ENCODE measurements at regions not wholly inside any gene's neighbourhood (a gene's known extent, or its start where the extent isn't known, plus 50 kb on each side); places are given as distances from the start of the nearest gene placed in this dataset.
A peak's percentile ranks its signal among the peaks of the same experiment; 100 is the strongest.

DNA sequence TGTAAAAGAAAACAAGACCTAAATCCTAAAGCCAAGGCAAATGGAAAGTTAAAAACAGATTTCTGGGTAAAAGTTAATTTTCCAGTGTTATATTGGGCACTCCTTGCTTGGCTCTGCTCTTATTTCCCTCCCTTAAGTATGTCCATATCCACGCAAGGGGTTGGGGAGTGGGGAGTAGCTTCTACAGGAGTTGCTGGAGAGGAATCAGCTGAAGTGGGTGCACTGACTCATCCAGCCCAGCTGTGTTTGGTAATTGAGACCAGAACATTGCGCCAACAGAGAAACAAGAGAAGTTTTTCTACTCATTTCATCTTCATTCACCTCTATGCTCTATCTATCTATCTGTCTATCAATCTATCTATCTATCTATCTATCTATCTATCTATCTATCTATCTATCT lies 298.4 kb upstream of the PDGFD start:
- H3K18ac ChIP-seq (ENCODE audit: low read depth, low read length): no peak overlapping the region
- H3K14ac ChIP-seq (replicated peaks; ENCODE audit: low read depth, low read length): no peak overlapping the region
- no peak for TF ChIP-seq RCOR1 (IDR thresholded peaks at IDR 0.05; ENCODE audit: insufficient replicate concordance, low read length)
- TF ChIP-seq BHLHE40 (IDR thresholded peaks at IDR 0.05; ENCODE audit: low read depth, low read length): no peak
- TF ChIP-seq RFX5 (IDR thresholded peaks at IDR 0.05; ENCODE audit: low read depth, low read length): no peak
- TF ChIP-seq SMC3 (IDR thresholded peaks at IDR 0.05; ENCODE audit: low read depth, low read length): no peak
- TF ChIP-seq MAFK (IDR thresholded peaks at IDR 0.05; ENCODE audit: low read depth, low read length): no peak
- TF ChIP-seq, protein P1, sequence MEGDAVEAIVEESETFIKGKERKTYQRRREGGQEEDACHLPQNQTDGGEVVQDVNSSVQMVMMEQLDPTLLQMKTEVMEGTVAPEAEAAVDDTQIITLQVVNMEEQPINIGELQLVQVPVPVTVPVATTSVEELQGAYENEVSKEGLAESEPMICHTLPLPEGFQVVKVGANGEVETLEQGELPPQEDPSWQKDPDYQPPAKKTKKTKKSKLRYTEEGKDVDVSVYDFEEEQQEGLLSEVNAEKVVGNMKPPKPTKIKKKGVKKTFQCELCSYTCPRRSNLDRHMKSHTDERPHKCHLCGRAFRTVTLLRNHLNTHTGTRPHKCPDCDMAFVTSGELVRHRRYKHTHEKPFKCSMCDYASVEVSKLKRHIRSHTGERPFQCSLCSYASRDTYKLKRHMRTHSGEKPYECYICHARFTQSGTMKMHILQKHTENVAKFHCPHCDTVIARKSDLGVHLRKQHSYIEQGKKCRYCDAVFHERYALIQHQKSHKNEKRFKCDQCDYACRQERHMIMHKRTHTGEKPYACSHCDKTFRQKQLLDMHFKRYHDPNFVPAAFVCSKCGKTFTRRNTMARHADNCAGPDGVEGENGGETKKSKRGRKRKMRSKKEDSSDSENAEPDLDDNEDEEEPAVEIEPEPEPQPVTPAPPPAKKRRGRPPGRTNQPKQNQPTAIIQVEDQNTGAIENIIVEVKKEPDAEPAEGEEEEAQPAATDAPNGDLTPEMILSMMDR (conservative IDR thresholded peaks at IDR 0.05; ENCODE audit: low read depth, low read length): no peak
- TF ChIP-seq POLR2A (IDR thresholded peaks at IDR 0.05; ENCODE audit: low read depth, low read length): no peak
- TF ChIP-seq CEBPB (IDR thresholded peaks at IDR 0.05; ENCODE audit: low read depth, low read length): 0 out of 2 replicates have a peak, but pooled peaks have one; percentile 16
- no peak for TF ChIP-seq USF2 (IDR thresholded peaks at IDR 0.05; ENCODE audit: low read depth, low read length)
- TF ChIP-seq MXI1 (IDR thresholded peaks at IDR 0.05; ENCODE audit: borderline replicate concordance, low read depth, low read length): no peak
- peak; percentile 30; the same call in 1 of the 2 replicates for TF ChIP-seq FOS (IDR thresholded peaks at IDR 0.05; ENCODE audit: low read depth, low read length)
- no peak for TF ChIP-seq NFE2L2 (IDR thresholded peaks at IDR 0.05; ENCODE audit: low read depth, low read length)
- TF ChIP-seq, protein P2, sequence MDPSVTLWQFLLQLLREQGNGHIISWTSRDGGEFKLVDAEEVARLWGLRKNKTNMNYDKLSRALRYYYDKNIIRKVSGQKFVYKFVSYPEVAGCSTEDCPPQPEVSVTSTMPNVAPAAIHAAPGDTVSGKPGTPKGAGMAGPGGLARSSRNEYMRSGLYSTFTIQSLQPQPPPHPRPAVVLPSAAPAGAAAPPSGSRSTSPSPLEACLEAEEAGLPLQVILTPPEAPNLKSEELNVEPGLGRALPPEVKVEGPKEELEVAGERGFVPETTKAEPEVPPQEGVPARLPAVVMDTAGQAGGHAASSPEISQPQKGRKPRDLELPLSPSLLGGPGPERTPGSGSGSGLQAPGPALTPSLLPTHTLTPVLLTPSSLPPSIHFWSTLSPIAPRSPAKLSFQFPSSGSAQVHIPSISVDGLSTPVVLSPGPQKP (IDR thresholded peaks at IDR 0.05; ENCODE audit: borderline replicate concordance, low read depth, low read length): no peak
- TF ChIP-seq CHD1 (IDR thresholded peaks at IDR 0.05; ENCODE audit: low read depth, low read length): no peak
- no peak for TF ChIP-seq MAZ (IDR thresholded peaks at IDR 0.05; ENCODE audit: borderline replicate concordance, low read depth, low read length)
- H2BK120ac ChIP-seq (ENCODE audit: low read depth, low read length): no peak overlapping the region
- H2BK20ac ChIP-seq (ENCODE audit: low read depth, low read length): no peak overlapping the region
- CTCF ChIA-PET: interaction anchor here (0.5 kb wide), 1 partner anchor 16 kb away, joined by 3 read pairs; no protein-coding TSS in a partner anchor
- no peak overlapping the region for H4K8ac ChIP-seq (ENCODE audit: low read depth in 2 of 2, low read length in 2 of 2)
- no peak overlapping the region for H3K23ac ChIP-seq (ENCODE audit: low read depth, low read length)
- POLR2A ChIA-PET (ENCODE audit: unreplicated experiment): no interaction called here
- no peak overlapping the region for H2BK15ac ChIP-seq (ENCODE audit: low read depth, low read length)
- WGBS, 2 experiments (ENCODE audit: extremely low coverage in 2 of 2, insufficient read length in 1 of 2): no CpG with 5 or more reads among the region's 2 CpGs
- no peak overlapping the region for H4K5ac ChIP-seq (ENCODE audit: low read depth, low read length)
- no peak overlapping the region for H3K9ac ChIP-seq (ENCODE audit: low read depth, low read length)
- no peaks in the 10 kb centered on the region for H3K9me3 ChIP-seq (ENCODE audit: control insufficient read depth, insufficient read depth, low read length)
- H3K4ac ChIP-seq (ENCODE audit: low read depth, low read length): no peak overlapping the region
- H4K91ac ChIP-seq (ENCODE audit: insufficient read depth, low read depth, low read length): no peak overlapping the region
- intact Hi-C loops (cut with micrococcal nuclease) (no loop called here), dilution Hi-C loops (cut with HindIII; ENCODE audit: low sequenced_read_pairs, unreplicated experiment) (no loop called here), in situ Hi-C loops (cut with MboI; ENCODE audit: low sequenced_read_pairs) (no loop called here)
- no peaks in the 10 kb centered on the region for H3K36me3 ChIP-seq (ENCODE audit: control insufficient read depth, insufficient read depth, low read length)
- H3K56ac ChIP-seq (ENCODE audit: extremely low read depth, insufficient read depth, low read length): no peak overlapping the region
- ATAC-seq (ENCODE audit: low read depth): peak; percentile 74
- BruUV-seq (replicated peaks): no TSS peak
- H3K27me3 ChIP-seq (ENCODE audit: control insufficient read depth, insufficient read depth, low read length): no peaks in the 10 kb centered on the region
- no peak overlapping the region for H3K27ac ChIP-seq (ENCODE audit: insufficient read depth, low read length)
- H3K4me2 ChIP-seq (ENCODE audit: low read depth, low read length): no peak overlapping the region
- H2AFZ ChIP-seq (replicated peaks; ENCODE audit: low read length, poor library complexity): no peak overlapping the region
- no peak overlapping the region for H2AK5ac ChIP-seq (ENCODE audit: low read depth, low read length)
- H3K4me1 ChIP-seq (ENCODE audit: control insufficient read depth, insufficient read depth, low read length): no peaks in the 10 kb centered on the region
- no peaks in the 10 kb centered on the region for H3K79me1 ChIP-seq (ENCODE audit: low read depth in 1 of 2, low read length in 2 of 2)
- H4K20me1 ChIP-seq (ENCODE audit: insufficient read depth, low read length): no peaks in the 10 kb centered on the region
- no peak overlapping the region for H3K4me3 ChIP-seq (ENCODE audit: insufficient read depth, low read depth, low read length)
- H2AK9ac ChIP-seq (replicated peaks; ENCODE audit: low read depth, low read length, poor library complexity): no peak overlapping the region
- no peaks in the 10 kb centered on the region; the same call in 1 of the 2 replicates for H3K9me1 ChIP-seq (ENCODE audit: insufficient read depth, low read length)
- no peak overlapping the region for H2BK5ac ChIP-seq (ENCODE audit: low read depth, low read length, poor library complexity, severe bottlenecking)
- DNase-seq: peak; percentile 81

Measured in IMR-90 (cell line).